ENCODE measurements at regions not wholly inside any gene's neighbourhood (a gene's known extent, or its start where the extent isn't known, plus 50 kb on each side); places are given as distances from the start of the nearest gene placed in this dataset.
A peak's percentile ranks its signal among the peaks of the same experiment; 100 is the strongest.

GRCh38 chr2:181781078-181781786 lies 100.9 kb upstream of the NEUROD1 start:
- H3K4me3 ChIP-seq (replicated peaks; ENCODE audit: low read depth, low read length): no peak overlapping the region
- DNase-seq (ENCODE audit: low read depth): no peak

GRCh38 chr2:181782660-181783059 lies 102.3 kb upstream of the NEUROD1 start:
- TF ChIP-seq CTCF (IDR thresholded peaks at IDR 0.05; ENCODE audit: low read length, missing control alignments): no peak
- no peak for DNase-seq (ENCODE audit: low read depth)
- H3K4me3 ChIP-seq (replicated peaks; ENCODE audit: low read depth, low read length): no peak overlapping the region

More at GRCh38 chr2:181781078-181781786, 100.9 kb upstream of the NEUROD1 start:
- TF ChIP-seq CTCF (IDR thresholded peaks at IDR 0.05; ENCODE audit: low read length, missing control alignments): no peak

- no peak overlapping the region for H3K4me3 ChIP-seq (replicated peaks; ENCODE audit: low read depth, low read length)
- no peak for TF ChIP-seq CTCF (IDR thresholded peaks at IDR 0.05; ENCODE audit: low read length, missing control alignments)
- peak; percentile 26 for DNase-seq (ENCODE audit: low read depth)
Measured at GRCh38 chr2:181784556-181784955, 104.2 kb upstream of the NEUROD1 start.

- H3K4me3 ChIP-seq (replicated peaks; ENCODE audit: low read depth, low read length): no peak overlapping the region
- DNase-seq (ENCODE audit: low read depth): peak; percentile 61
- no peak for TF ChIP-seq CTCF (IDR thresholded peaks at IDR 0.05; ENCODE audit: low read length, missing control alignments)
Measured at GRCh38 chr2:181785691-181786344, 105.5 kb upstream of the NEUROD1 start.

- TF ChIP-seq CTCF (IDR thresholded peaks at IDR 0.05; ENCODE audit: low read length, missing control alignments): no peak
- no peak for DNase-seq (ENCODE audit: low read depth)
- H3K4me3 ChIP-seq (replicated peaks; ENCODE audit: low read depth, low read length): no peak overlapping the region
Measured at GRCh38 chr2:181786371-181787228, 104.9 kb upstream of the ITPRID2 start.

GRCh38 chr2:181787310-181788048 lies 104.1 kb upstream of the ITPRID2 start:
- H3K4me3 ChIP-seq (replicated peaks; ENCODE audit: low read depth, low read length): no peak overlapping the region
- TF ChIP-seq CTCF (IDR thresholded peaks at IDR 0.05; ENCODE audit: low read length, missing control alignments): no peak
- no peak for DNase-seq (ENCODE audit: low read depth)

All from fibroblast of pulmonary artery (primary cell).